ENCODE measurements at regions not wholly inside any gene's neighbourhood (a gene's known extent, or its start where the extent isn't known, plus 50 kb on each side); places are given as distances from the start of the nearest gene placed in this dataset.

DNA sequence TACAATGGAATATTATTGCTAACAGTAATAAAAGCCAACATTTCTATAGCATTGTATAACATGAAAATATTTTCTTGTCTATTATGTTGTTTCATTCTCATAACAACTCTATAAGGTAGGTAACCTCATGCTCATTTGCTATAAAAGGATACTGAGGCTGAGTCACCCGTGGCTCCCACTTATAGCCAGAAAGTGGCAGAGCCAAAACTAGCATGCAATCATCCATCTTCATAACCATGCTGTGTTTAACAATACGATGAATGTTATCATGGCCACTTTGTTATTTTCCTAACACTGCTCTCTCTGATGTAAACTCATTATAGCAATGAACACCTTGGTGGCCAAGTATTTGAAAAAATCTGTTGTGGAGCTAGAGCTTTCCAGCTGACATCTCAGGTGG is 80.8 kb upstream of the JUN start:
- Histone ChIP-seq H2AFZ (ENCODE audit: low read length) (no peak overlapping the region), H3K9me3 (ENCODE audit: low read depth, low read length) (no peaks in the 10 kb centered on the region), H3K4me2 (ENCODE audit: insufficient read depth, low read length) (no peak overlapping the region), H3K4me1 (ENCODE audit: insufficient read depth, low read length) (no peaks in the 10 kb centered on the region), H3K4me3 (ENCODE audit: insufficient read depth, low read length) (no peak overlapping the region), H3K27me3 (ENCODE audit: insufficient read depth, low read length) (no peaks in the 10 kb centered on the region), H4K20me1 (ENCODE audit: insufficient read depth, low read length) (no peaks in the 10 kb centered on the region), H3K79me2 (ENCODE audit: insufficient read depth, low read length) (no peaks in the 10 kb centered on the region), H3K27ac (ENCODE audit: low read depth, low read length) (no peak overlapping the region), H3K36me3 (ENCODE audit: insufficient read depth, low read length) (no peaks in the 10 kb centered on the region)
- DNase-seq (ENCODE audit: insufficient read length, low spot score, missing footprints), result no peak
- TF ChIP-seq, protein P1, sequence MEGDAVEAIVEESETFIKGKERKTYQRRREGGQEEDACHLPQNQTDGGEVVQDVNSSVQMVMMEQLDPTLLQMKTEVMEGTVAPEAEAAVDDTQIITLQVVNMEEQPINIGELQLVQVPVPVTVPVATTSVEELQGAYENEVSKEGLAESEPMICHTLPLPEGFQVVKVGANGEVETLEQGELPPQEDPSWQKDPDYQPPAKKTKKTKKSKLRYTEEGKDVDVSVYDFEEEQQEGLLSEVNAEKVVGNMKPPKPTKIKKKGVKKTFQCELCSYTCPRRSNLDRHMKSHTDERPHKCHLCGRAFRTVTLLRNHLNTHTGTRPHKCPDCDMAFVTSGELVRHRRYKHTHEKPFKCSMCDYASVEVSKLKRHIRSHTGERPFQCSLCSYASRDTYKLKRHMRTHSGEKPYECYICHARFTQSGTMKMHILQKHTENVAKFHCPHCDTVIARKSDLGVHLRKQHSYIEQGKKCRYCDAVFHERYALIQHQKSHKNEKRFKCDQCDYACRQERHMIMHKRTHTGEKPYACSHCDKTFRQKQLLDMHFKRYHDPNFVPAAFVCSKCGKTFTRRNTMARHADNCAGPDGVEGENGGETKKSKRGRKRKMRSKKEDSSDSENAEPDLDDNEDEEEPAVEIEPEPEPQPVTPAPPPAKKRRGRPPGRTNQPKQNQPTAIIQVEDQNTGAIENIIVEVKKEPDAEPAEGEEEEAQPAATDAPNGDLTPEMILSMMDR (IDR thresholded peaks at IDR 0.05; ENCODE audit: extremely low read depth, low read depth, low read length), result no peak

DNA sequence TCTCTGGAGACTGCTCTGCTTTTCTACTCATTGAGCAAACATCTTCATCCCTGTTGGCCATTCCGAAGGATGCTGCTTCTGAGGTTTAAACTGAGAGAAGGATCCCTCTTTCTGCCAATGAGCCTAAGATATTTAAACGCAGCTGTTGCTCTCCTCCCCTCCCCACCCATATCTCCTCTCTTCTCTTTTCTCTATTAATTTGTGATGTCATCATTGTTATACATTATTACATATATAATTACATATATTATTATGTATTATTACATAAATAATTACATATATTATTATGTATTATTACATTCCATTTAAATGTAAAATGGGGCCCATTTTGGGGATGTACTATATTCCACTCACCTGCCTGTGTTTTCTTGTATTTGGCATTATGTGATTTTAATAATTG is 82.7 kb upstream of the JUN start:
- Histone ChIP-seq H3K4me1 (ENCODE audit: insufficient read depth, low read length) (no peaks in the 10 kb centered on the region), H3K79me2 (ENCODE audit: insufficient read depth, low read length) (no peaks in the 10 kb centered on the region), H3K9me3 (ENCODE audit: low read depth, low read length) (no peaks in the 10 kb centered on the region), H3K27ac (ENCODE audit: low read depth, low read length) (no peak overlapping the region), H4K20me1 (ENCODE audit: insufficient read depth, low read length) (no peaks in the 10 kb centered on the region), H3K27me3 (ENCODE audit: insufficient read depth, low read length) (no peaks in the 10 kb centered on the region), H2AFZ (ENCODE audit: low read length) (no peak overlapping the region), H3K4me2 (ENCODE audit: insufficient read depth, low read length) (no peak overlapping the region), H3K36me3 (ENCODE audit: insufficient read depth, low read length) (no peaks in the 10 kb centered on the region), H3K4me3 (ENCODE audit: insufficient read depth, low read length) (no peak overlapping the region)
- TF ChIP-seq, protein P1 (IDR thresholded peaks at IDR 0.05; ENCODE audit: extremely low read depth, low read depth, low read length), result no peak
- no peak for DNase-seq (ENCODE audit: insufficient read length, low spot score, missing footprints)

DNA sequence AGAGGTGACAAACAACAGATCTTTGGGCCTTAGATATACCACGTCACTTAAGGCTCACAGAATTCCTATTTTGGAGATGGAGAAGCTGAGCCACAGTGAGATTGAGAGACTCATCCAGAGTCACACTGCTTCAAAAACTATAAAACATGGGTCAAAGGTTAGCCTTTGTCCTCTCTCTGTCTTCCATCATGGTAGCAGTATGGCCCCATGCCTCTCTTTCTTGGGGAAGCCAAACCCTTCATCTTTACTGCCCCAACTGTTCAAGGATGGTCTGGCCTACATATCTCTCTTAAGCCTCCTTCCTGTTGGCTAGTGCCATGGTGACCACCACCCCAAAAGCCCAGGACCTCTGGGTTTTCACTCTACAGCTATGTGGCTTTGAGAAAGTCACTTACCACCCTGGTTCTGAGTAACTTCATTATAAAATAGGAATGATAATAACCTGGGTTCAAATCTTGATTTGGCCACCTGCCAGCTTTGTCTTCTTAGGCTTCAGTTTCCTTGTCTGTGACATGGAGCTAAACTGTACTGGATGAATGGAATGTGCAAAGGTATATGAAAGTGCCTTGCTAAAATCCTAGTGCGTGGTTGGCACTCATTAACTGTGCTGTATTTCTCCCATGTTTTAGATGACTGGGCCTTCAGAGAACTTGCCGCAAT is 85.9 kb upstream of the JUN start:
- no peak for DNase-seq (ENCODE audit: insufficient read length, low spot score, missing footprints)
- Histone ChIP-seq H3K9me3 (ENCODE audit: low read depth, low read length) (no peaks in the 10 kb centered on the region), H3K27ac (ENCODE audit: low read depth, low read length) (no peak overlapping the region), H3K4me2 (ENCODE audit: insufficient read depth, low read length) (no peak overlapping the region), H4K20me1 (ENCODE audit: insufficient read depth, low read length) (no peaks in the 10 kb centered on the region), H3K27me3 (ENCODE audit: insufficient read depth, low read length) (no peaks in the 10 kb centered on the region), H3K4me1 (ENCODE audit: insufficient read depth, low read length) (peaks cover 5% of the 10 kb centered on the region), H3K79me2 (ENCODE audit: insufficient read depth, low read length) (no peaks in the 10 kb centered on the region), H3K36me3 (ENCODE audit: insufficient read depth, low read length) (no peaks in the 10 kb centered on the region), H3K4me3 (ENCODE audit: insufficient read depth, low read length) (no peak overlapping the region), H2AFZ (ENCODE audit: low read length) (no peak overlapping the region)
- TF ChIP-seq, protein P1 (IDR thresholded peaks at IDR 0.05; ENCODE audit: extremely low read depth, low read depth, low read length), result no peak

DNA sequence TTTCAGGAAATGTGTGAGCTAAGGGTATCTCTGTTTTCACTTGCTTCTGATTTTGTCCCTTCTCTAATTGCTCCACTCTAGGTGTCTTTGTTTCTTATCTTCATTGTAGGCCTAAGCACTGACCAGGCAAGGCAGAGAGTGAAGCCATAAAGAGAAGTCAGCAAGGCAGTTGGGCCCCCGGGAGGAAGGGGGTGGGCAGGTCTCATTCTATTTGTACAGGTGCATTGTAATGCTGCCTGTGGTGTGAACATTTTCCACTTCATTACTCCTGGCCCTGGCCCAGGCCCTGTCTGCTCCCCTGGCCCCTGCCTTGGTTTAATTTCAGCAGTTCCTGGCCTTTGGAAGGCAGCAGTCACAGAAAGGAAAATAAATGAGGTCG is 86.4 kb upstream of the JUN start:
- H3K79me2 ChIP-seq (ENCODE audit: insufficient read depth, low read length), result no peaks in the 10 kb centered on the region
- TF ChIP-seq, protein P1 (IDR thresholded peaks at IDR 0.05; ENCODE audit: extremely low read depth, low read depth, low read length), result no peak
- no peak overlapping the region for H3K4me2 ChIP-seq (ENCODE audit: insufficient read depth, low read length)
- H3K4me3 ChIP-seq (ENCODE audit: insufficient read depth, low read length), result no peak overlapping the region
- H3K4me1 ChIP-seq (ENCODE audit: insufficient read depth, low read length), result peaks cover 7% of the 10 kb centered on the region
- H3K36me3 ChIP-seq (ENCODE audit: insufficient read depth, low read length), result no peaks in the 10 kb centered on the region
- no peaks in the 10 kb centered on the region for H3K27me3 ChIP-seq (ENCODE audit: insufficient read depth, low read length)
- no peaks in the 10 kb centered on the region for H4K20me1 ChIP-seq (ENCODE audit: insufficient read depth, low read length)
- no peak overlapping the region for H3K27ac ChIP-seq (ENCODE audit: low read depth, low read length)
- H3K9me3 ChIP-seq (ENCODE audit: low read depth, low read length), result no peaks in the 10 kb centered on the region
- DNase-seq (ENCODE audit: insufficient read length, low spot score, missing footprints), result no peak
- no peak overlapping the region for H2AFZ ChIP-seq (ENCODE audit: low read length)

All from osteoblast (primary cell).